ENCODE measurements at regions not wholly inside any gene's neighbourhood (a gene's known extent, or its start where the extent isn't known, plus 50 kb on each side); places are given as distances from the start of the nearest gene placed in this dataset.

GRCh38 chr18:24840640-24841039, 380.2 kb downstream of the HRH4 start:
- no peak for DNase-seq

GRCh38 chr18:24841536-24841935, 381.1 kb downstream of the HRH4 start:
- DNase-seq = no peak

GRCh38 chr18:24843123-24843522, 382.7 kb downstream of the HRH4 start:
- no peak for DNase-seq

GRCh38 chr18:24846138-24846537, 385.7 kb downstream of the HRH4 start:
- DNase-seq = no peak

- no peak for DNase-seq
These were observed 390.1 kb downstream of the HRH4 start for GRCh38 chr18:24850532-24850931.

GRCh38 chr18:24853076-24853475, 392.6 kb downstream of the HRH4 start:
- no peak for DNase-seq

- DNase-seq = no peak
These were observed 400.7 kb downstream of the HRH4 start for GRCh38 chr18:24860978-24861680.

GRCh38 chr18:24862201-24862816, 401.9 kb downstream of the HRH4 start:
- DNase-seq = no peak

- no peak for DNase-seq
These were observed 407.9 kb downstream of the HRH4 start for GRCh38 chr18:24868311-24868710.

GRCh38 chr18:24868760-24869237, 408.4 kb downstream of the HRH4 start:
- DNase-seq = no peak

GRCh38 chr18:24869285-24869684, 408.8 kb downstream of the HRH4 start:
- no peak for DNase-seq

GRCh38 chr18:24875286-24875685, 414.8 kb downstream of the HRH4 start:
- DNase-seq = no peak

- no peak for DNase-seq
These were observed 415.3 kb downstream of the HRH4 start for GRCh38 chr18:24875777-24876176.

GRCh38 chr18:24876266-24876665, 415.8 kb downstream of the HRH4 start:
- DNase-seq = no peak

- DNase-seq = no peak
These were observed 416.6 kb downstream of the HRH4 start for GRCh38 chr18:24877066-24877465.

GRCh38 chr18:24877546-24877945, 417.1 kb downstream of the HRH4 start:
- DNase-seq = no peak

- peak; percentile 8 for DNase-seq
These were observed 417.9 kb downstream of the HRH4 start for GRCh38 chr18:24878289-24878688.

GRCh38 chr18:24885276-24885675, 424.8 kb downstream of the HRH4 start:
- no peak for DNase-seq

GRCh38 chr18:24894880-24895279, 434.4 kb downstream of the HRH4 start:
- no peak for DNase-seq

GRCh38 chr18:24897461-24897860, 437.0 kb downstream of the HRH4 start:
- no peak for DNase-seq

GRCh38 chr18:24910221-24910620, 441.7 kb downstream of the ZNF521 start:
- DNase-seq = no peak

GRCh38 chr18:24913507-24914170, 438.3 kb downstream of the ZNF521 start:
- DNase-seq = no peak

GRCh38 chr18:24914171-24914525, 437.8 kb downstream of the ZNF521 start:
- DNase-seq = no peak

- DNase-seq = no peak
These were observed 437.3 kb downstream of the ZNF521 start for GRCh38 chr18:24914685-24915084.

All from SHP77 treated with DMSO at 0.1 percent for 48 hours (cell line).